Left lobe of liver (tissue), 2 donors: ENCODE measurements at regions not wholly inside any gene's neighbourhood (a gene's known extent, or its start where the extent isn't known, plus 50 kb on each side); places are given as distances from the start of the nearest gene placed in this dataset.

ENCODE experiments used
- ATAC-seq: fragments of 200-7000 bp; cut with Tn5 transposase; one replicate; pipeline ENCODE4 v1.9.1; 2020; ENCODE audit warnings: mild to moderate bottlenecking, moderate library complexity
- DNase-seq: peaks from one replicate; pipeline ENCODE4 v3.0.0-alpha.2; 2020; ENCODE audit warnings: low spot score
- donor health status: DM: no; HTN: no; CAD: no; lungs with moderate emphysema.
- donor health status: DM: no; HTN: yes; CAD: no.

DNA sequence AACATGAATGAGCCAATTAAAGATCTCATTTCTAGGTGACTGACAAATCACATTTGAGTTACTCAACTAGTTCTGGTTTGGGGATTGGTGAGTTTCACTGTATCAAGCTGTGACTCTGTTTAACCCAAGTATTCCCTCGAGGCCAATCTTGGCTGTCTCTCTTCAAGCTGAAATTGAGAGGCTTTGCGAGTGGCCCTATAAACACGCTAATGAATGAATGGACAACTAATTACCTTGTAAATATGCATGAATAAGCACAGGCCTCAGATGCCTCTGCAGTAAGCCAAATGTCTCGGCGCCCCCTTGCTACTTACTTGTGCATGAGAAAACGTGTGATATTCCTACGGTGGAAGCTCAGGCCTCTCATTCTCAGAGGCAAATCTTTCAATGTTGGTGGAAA lies 450.3 kb upstream of the PSMD7 start:
- DNase-seq, result no peak
- no peak for ATAC-seq

DNA sequence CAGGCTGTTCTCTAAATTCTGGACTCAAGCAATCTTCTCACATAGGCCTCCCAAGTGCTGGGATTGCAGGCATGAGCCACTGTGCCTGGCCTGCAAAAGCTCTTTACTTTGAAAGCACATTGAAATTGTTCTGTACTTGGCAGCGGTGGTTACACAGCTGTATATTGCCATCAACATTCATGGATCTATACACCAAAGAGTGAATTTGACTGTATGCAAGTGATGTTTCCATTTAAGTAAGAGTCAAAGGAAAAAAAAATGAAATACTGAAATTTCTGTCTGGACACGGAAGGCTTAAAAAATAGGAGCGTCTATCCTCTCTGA lies 450.6 kb upstream of the PSMD7 start:
- no peak for DNase-seq
- ATAC-seq, result no peak

DNA sequence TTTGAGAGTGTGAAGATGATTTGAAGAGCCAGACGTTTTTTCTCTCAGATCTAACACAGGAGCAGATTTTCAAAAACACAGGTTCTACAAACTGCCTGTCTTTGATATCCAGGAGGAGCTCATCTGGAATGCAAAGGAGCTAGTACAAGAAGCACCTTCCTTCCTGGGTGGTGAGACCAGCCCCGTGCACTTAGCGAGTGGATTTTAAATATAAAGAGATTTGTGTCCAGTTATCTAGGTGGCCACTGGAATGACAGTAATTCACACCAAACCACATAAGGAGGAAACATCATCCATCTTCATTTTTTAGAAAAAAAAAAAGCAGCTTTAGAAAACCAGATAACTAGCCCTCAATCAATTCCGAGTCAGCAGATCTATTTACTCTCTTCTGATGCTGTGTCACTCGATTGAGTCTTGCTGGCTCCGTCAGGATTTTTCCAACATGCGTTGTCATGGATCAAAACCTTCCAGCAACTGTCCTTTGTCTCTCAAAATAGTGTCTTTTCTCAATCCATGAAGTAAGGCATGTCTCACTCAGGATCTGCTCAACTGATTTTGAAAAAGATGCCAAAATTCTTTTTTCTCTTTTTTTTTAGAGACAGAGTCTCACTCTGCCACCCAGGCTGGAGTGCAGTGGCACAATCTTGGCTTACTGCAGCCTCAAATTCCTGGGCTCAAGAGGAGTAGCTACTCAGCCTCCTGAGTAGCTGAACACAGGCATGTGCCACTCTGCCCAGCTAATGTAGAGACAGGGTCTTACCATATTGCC lies 451.2 kb upstream of the PSMD7 start:
- DNase-seq, result no peak
- ATAC-seq, result no peak

DNA sequence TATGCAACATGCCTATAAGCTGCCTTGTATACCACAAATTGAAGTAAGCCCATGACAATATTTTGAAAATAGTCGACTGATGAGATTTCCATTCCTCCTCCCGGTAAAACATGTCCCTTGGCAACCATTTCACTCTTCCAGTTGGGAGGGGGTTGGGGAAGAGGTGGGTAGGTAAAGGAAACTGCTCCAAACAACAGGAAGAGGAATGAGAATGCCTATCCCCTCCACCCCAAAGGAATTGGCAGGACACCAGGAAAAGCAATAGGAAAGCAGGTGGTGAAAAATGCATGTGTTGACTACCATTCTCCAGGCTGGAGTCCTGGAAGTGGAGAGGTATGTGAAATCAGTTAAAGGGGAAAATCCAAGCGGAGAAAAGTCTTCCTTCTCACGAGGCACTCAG lies 455.9 kb upstream of the PSMD7 start:
- ATAC-seq (no peak), DNase-seq (no peak)

DNA sequence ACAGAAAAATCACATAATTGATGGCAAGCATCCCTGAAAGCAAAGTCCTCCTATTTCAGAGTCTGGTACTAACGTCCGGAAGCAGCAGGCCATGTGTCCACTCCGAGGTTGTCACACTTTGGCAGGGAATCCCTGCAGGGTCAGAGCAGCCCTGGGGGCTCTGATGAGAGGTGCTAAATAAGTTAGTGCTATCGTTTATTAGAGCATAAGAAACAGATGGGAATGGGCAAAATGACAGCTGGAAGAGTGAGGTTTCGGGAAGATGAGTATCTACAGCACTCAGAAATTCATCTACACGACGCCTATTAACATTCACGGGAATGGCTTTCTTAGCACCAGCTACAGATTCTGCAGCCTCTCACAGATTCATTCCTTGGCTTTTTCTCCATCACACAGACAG lies 465.4 kb upstream of the PSMD7 start:
- ATAC-seq (no peak), DNase-seq (no peak)

DNA sequence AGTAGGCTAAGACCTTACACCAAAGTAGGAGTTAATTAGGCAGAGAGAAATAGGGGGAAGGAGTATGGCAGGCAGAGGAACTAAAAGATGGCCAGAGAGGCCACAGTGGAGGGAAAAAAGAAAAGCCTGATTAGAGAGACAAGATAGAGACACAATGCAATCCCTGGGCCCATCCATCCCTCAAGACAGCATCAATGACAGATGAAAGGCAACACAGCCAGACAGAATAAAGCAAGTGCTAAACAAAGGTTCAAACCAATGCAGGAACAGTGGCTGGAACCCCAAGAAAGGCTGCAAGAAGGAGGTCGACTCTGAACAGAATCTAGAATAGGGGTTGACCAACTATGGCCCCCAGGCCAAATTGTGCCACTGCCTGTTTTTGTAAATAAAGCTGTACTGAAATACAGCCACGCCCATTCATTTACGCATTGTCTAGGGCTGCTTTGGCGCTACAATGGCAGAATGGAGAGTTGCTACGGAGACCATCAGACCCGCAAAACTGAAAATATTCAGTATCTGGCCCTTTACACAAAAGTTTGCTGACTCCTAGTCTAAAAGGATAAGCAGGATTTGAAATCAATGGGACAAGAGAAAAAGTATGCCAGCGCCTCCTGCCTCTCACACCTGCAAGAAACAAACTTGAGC lies 473.3 kb upstream of the PSMD7 start:
- no peak for ATAC-seq

DNA sequence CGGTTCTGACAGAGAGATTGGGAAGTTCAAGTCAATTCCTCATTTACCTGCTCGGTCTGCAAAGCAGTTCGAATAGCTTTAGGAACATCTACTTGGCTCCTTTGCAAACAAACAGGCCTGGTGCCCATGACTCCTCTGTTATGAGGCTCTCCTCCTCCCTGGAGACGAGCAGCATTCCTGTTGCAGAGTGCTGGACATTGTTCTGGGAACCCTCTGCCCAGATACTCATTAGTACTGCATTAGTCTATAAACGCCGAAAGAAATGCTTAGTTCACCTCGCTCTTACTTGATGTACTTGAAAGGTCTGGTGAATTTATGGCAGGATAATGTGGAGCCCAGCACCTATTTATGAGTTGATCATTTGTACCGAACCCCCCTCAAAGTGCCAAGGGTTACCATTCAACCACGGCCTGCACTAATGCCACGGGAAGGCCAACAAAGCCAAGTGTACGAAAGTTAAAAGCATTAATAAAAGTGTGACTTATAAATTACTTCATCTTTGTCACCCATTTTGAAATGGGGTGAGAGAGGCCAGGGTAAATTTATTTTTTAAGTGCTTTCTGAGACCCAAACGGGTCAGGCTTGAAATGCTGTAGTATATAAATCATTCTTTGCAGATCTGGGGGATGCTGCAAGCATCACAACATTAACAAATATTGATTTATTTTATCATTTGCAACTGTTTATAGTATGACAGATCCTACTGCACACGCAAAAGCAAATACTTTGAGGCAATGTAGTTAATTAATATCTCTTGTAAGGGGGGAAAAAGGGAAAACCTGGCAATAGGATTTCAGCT lies 478.9 kb upstream of the PSMD7 start:
- DNase-seq (no peak), ATAC-seq (no peak)

More for the DNA sequence above, 473.3 kb upstream of the PSMD7 start:
- no peak for DNase-seq

DNA sequence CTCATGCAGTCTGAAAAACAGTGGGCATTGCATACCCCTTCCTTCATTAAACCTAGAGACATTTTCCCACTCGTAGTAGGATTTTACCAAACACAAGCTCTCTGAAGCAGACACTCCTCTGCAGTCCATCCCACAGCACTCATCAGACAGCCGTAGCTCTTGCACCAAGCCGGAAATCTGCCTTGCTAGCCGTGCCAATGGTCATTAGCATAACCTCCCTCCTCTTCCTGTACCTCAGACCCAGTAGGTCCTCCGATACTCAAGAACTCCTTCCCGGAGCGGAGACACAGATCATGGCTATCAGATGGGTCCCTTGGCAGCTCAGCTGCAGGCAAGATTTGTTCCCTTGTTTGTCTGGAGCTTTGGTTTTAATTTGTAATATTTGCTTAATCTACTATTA lies 483.1 kb upstream of the PSMD7 start:
- ATAC-seq (no peak), DNase-seq (no peak)

DNA sequence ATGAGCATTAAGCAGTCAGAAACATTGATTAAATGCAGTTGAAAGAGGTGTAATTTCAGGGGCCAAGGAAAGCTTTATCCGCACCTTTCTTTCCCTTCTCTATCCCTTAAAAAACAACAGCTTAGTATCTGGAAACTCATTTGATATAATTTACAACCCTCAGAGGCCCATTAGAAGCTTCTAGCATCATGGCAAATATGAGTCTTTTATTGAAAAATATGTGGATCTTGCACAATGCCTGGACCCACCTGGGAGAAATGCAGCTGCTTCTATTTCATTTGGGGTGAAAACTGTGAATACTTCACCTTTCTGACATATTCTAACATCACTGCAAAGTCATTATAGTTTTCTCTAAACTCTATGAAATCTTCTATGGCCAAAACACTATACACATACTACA lies 492.2 kb upstream of the PSMD7 start:
- ATAC-seq (no peak), DNase-seq (no peak)

DNA sequence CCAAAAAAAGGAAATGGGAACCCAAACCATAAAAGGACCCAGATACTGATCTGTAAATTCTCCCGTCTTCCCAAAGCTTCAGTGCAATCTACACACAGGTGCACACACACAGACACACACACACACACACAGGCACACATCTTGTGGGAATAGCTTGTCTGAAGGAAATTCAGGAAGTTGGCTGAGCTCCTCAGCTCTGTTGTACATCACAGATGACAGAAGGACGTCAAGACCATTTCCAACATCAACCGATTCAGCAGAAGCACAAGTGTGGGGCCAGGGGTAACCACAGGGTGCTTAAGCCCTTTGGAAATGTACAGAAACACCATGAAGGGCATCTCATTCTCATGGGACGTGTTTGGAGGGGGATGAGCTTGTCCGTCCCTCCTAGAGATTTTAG lies 498.1 kb upstream of the PSMD7 start:
- no peak for DNase-seq
- ATAC-seq, result no peak

DNA sequence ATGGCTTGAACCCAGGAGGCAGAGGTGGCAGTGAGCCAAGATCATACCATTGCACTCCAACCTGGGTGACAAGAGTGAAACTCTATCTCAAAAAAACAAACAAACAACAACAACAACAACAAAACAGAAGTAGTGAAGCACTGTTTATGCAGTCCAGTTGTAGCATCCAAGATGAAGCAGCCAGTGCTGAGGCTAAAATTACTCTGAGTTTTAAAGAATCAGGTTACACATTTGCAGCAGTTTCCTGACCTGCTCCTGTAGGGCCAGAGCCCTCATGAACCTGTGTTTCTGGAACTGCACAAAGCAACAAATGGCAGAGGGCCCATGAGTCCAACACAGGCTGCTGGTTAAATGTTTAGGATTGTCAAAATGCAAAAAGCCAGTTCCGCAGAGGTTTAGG lies 499.5 kb upstream of the PSMD7 start:
- no peak for DNase-seq
- ATAC-seq, result no peak

DNA sequence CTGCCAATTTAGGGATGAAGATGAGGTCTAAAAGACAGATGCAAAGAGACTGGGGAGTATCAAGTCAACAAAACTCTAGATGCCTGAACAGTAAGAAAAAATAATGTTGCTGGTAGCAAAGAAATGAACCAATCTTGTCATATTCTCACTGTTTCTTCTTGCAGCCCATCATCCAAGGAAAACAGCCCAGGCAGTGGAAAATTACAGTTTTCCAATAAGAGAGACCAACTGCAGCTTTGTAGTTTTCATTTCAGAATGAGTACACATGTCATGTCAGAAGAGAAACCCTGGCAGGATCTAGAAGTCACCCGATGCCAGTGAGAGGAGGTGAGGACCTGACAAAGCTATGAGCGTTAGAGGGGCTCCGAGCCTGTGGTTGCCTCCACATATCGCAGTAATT lies 500.4 kb upstream of the PSMD7 start:
- DNase-seq, result no peak
- no peak for ATAC-seq

DNA sequence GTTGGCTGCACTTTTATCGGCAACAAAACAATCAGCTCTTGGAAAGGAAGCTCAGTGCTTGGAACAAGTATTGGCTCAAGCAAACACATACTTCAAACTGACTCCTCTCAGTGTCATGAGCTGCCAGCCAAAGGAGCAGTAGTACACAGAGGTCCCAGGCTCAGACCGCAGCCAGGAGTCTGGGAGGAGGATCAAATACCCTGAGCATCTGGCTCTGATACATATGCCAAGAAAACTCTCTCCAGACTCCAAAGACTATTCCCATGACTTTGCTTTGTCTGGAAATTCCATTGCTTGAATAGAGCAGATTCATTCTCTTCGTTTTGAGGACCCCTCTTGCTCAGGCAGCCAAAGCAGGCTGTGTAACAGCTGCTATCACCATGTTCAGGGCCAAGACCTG lies 501.6 kb upstream of the PSMD7 start:
- ATAC-seq (no peak), DNase-seq (no peak)

DNA sequence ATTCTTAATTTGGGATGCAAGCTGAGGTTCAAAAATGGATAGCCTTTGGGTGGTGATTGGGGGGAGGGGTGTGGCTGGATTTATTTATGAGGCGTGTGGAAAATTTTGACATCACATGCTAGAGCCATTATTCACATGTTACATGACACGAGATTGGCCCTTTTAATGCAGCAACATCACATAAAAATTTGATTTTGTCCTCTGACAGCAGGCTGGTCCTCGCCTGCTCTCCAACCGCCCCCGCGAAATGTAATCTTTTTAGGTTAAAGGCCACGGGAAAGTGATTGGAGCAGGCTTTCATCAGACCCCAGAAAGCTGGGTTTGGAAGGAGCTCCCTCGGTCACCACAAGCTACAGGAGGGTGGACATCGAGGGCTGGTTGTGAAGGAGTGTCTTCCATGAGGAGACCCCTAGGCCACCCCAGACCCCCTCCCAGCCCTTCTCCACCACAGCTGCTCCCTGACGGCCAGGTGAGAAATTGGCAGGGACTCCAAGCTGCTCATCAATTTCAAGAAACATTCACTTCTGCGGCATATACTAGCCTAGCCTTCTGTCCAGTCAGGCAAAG lies 502.7 kb upstream of the PSMD7 start:
- DNase-seq (no peak), ATAC-seq (no peak)

DNA sequence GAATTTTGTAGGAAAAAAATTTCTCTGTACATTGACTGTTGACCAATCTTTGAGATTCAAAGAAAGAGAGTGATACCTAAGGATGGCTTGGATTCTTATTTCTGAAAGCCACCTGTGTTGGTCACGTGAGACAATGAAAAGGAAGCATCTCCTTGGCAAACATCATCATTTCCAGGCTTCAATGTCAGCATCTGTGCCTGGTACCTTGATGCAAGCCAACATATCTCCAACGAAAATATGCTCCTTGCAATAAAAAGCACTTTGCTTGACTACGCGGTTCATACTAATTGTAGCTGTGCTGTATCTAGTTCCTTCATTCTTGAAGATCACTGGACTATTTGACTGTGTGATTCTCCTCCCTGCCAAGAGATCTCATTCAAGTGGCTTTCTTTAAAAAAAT lies 503.4 kb upstream of the PSMD7 start:
- ATAC-seq (no peak), DNase-seq (no peak)

DNA sequence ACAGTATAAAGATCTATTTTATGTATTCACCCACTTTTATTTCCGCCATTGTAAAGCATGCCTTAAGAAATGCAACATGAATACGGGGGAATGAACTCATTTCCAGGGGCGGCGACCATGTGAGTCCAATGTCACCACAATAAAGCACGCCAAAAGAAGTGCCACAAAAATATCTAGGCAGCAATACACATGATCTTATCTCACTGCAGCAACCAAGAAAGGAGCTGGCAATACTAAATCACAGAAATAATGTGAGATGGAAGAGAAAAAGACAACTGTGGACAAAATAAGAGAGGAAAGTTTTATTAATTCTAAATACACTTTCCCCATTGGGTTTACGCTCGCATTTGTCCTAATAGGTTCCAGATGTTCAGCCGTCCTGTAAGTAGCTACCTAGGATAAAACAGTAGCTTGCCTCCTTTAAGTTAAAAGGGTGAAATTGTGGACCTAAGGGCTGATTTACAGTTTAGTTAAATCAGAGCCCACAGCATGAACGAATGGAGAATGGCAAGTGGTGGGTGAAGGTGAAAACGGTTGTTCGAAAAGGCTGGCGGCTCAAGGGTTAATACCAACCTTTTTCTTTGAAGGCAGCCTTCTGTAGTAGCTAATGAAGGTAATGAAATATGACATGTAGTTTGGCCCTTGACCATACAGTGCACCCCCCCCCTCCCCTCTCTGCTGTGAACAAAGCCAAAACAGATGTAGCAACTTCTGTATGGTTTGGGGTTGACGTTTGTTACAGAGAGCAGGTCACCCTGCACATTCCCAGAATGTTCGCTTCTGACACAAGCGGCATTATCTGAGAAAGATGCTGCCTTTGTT lies 504.2 kb upstream of the PSMD7 start:
- ATAC-seq, result no peak
- no peak for DNase-seq

DNA sequence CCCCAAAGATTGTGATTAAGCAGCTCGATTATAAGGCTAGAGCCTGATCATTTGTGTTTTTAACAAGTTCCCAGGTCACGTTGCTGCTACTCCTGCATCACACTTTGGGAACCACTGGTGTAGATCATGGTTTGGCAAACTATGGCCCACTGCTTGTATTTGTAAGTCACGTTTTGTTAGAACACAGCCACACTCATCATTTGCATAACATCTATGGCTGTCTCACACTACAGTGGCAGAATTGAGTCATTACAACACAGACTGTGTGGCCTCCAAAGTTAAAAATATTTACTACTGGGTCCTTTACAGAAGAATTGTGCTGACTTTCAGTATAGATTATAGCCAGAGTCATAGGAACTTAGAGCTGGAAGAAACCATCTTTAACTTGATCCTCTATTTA lies 515.3 kb upstream of the PSMD7 start:
- ATAC-seq, result no peak

DNA sequence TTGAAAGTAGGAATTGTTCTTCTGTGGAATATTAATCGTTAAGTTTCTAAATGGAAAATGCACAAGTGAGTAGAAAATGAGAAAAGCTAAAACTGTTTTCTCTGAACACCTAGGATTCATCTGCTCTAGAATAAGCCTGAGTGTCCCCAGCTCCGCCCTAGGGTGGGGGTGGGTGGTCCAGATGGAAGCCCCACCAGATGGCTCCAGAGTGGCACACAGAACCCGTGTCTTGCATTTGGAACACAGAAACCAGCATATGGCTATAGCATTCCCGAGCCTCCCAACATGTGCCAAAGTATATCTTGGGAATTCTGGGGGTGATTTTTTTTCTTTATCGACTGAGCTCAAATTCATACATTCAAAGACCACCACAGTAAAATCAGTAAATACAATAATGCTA lies 517.7 kb upstream of the PSMD7 start:
- DNase-seq, result no peak
- no peak for ATAC-seq

More for the DNA sequence above, 515.3 kb upstream of the PSMD7 start:
- DNase-seq, result no peak

DNA sequence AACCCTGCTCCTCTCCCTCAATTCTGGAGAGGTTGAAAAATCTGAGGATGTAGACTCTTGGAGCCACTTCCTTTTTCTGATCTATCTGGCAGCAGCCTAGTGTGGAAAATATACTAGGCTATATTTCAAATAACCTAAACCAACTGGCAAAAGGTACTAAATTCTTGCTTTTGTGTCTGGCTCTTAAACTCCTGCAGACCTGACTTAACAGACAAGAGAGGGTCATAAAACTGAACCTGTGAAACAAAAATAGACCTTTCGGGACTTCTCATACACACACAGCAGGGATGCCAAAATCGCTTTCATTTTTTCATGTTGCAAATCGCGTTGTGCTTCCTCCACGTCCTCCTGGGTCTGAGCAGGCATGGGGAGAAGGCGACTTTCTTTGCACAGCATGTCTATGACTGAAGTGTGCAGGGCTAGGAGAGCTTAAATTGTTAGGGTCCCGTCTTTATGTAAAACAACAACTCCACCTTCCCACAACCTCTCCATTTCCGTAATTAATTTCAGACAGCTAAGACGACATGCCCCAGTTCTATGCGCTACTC lies 520.7 kb upstream of the PSMD7 start:
- DNase-seq (no peak), ATAC-seq (no peak)

DNA sequence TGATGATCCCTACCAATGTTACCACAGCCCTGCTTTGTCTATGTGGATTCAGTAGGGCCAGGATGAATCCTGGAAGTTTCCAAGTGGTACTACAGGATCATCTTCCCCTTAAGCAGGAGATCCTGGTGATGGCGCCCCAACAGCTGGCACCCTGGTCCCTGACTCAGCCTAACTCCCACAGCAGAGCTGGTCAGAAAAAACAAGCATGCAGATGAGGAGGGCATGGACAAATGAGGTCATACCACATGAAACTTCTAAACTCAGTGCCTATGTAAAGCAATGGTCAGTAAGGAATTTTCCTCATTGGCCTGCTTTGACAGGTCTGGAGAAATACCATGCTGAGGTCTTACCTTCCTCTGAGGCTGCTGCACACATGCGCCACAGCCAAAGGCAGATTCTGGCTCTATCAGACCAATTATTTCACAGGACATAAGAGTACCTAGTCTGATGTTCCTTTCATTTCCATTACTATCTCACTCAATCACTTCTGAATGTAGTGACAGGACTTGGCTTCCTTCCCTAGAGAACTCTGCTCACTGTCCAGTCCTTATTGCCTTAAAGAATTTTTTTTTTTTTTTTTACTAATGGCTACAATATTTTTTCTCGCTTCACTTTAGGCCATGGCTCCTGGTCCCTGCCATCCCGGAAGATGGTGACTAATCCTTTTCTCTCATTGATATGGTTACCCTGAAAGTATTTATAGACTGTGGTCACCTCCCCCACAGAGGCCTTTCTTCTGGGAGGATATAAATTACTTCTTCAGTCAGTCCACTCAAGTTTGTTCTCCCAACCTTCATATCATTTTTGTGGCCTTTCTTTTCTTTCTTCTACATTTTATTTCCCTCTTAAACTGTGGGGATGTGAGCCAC lies 525.2 kb upstream of the PSMD7 start:
- ATAC-seq, result no peak
- DNase-seq, result no peak
